GM18511 (cell line): ENCODE measurements at regions not wholly inside any gene's neighbourhood (a gene's known extent, or its start where the extent isn't known, plus 50 kb on each side); places are given as distances from the start of the nearest gene placed in this dataset.

ENCODE experiments used
- ATAC-seq: cut with Tn5 transposase; IDR thresholded peaks from one replicate; pipeline ENCODE4 v1.9.1; 2021; ENCODE audit warnings: mild to moderate bottlenecking, moderate library complexity; ENCODE audit not compliant: unreplicated experiment

- no peak for ATAC-seq
Observed at GRCh38 chr9:7258688-7259396, 501.1 kb downstream of the KDM4C start.

- ATAC-seq: no peak
Observed at GRCh38 chr9:7246917-7247522, 489.2 kb downstream of the KDM4C start.

GRCh38 chr9:7245976-7246580 lies 488.3 kb downstream of the KDM4C start:
- ATAC-seq: no peak

GRCh38 chr9:7243838-7244237 lies 486.1 kb downstream of the KDM4C start:
- ATAC-seq: no peak

GRCh38 chr9:7242126-7242525 lies 484.4 kb downstream of the KDM4C start:
- no peak for ATAC-seq

GRCh38 chr9:7241694-7242093 lies 483.9 kb downstream of the KDM4C start:
- no peak for ATAC-seq

- ATAC-seq: no peak
Observed at GRCh38 chr9:7240569-7241311, 483.0 kb downstream of the KDM4C start.

- no peak for ATAC-seq
Observed at GRCh38 chr9:7239708-7240107, 481.9 kb downstream of the KDM4C start.

- no peak for ATAC-seq
Observed at GRCh38 chr9:7238247-7238637, 480.5 kb downstream of the KDM4C start.

- no peak for ATAC-seq
Observed at GRCh38 chr9:7237473-7238246, 479.9 kb downstream of the KDM4C start.

- no peak for ATAC-seq
Observed at GRCh38 chr9:7236186-7236585, 478.4 kb downstream of the KDM4C start.

GRCh38 chr9:7234144-7234543 lies 476.4 kb downstream of the KDM4C start:
- peak; percentile 70 for ATAC-seq

GRCh38 chr9:7229571-7229970 lies 471.8 kb downstream of the KDM4C start:
- ATAC-seq: no peak

GRCh38 chr9:7228726-7229125 lies 471.0 kb downstream of the KDM4C start:
- no peak for ATAC-seq

GRCh38 chr9:7227951-7228350 lies 470.2 kb downstream of the KDM4C start:
- ATAC-seq: no peak

GRCh38 chr9:7226007-7226640 lies 468.4 kb downstream of the KDM4C start:
- no peak for ATAC-seq
